ENCODE measurements at regions not wholly inside any gene's neighbourhood (a gene's known extent, or its start where the extent isn't known, plus 50 kb on each side); places are given as distances from the start of the nearest gene placed in this dataset.

GRCh38 chr4:165692082-165692481 lies 181.0 kb upstream of the TLL1 start:
- H3K36me3 Mint-ChIP-seq (ENCODE audit: insufficient read depth in 1 of 3, low read depth in 3 of 3) = peaks cover 0 to 14% (median 4%) of the 10 kb centered on the region in 3 experiments; a peak in 4 of 7 replicates
- TF ChIP-seq, protein P1, sequence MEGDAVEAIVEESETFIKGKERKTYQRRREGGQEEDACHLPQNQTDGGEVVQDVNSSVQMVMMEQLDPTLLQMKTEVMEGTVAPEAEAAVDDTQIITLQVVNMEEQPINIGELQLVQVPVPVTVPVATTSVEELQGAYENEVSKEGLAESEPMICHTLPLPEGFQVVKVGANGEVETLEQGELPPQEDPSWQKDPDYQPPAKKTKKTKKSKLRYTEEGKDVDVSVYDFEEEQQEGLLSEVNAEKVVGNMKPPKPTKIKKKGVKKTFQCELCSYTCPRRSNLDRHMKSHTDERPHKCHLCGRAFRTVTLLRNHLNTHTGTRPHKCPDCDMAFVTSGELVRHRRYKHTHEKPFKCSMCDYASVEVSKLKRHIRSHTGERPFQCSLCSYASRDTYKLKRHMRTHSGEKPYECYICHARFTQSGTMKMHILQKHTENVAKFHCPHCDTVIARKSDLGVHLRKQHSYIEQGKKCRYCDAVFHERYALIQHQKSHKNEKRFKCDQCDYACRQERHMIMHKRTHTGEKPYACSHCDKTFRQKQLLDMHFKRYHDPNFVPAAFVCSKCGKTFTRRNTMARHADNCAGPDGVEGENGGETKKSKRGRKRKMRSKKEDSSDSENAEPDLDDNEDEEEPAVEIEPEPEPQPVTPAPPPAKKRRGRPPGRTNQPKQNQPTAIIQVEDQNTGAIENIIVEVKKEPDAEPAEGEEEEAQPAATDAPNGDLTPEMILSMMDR (conservative IDR thresholded peaks at IDR 0.05) = no peak

More at GRCh38 chr4:165692082-165692481, 181.0 kb upstream of the TLL1 start:
- Histone ChIP-seq H4K5ac (ENCODE audit: insufficient read length, low read depth, low read length) (no peak overlapping the region), H2BK5ac (ENCODE audit: insufficient read length, low read length) (no peak overlapping the region), H2AK5ac (ENCODE audit: insufficient read length, low read length) (no peak overlapping the region), H3K23ac (ENCODE audit: insufficient read length, low read depth, low read length) (no peak overlapping the region), H4K8ac (replicated peaks; ENCODE audit: insufficient read length, low read depth, low read length) (no peak overlapping the region), H3K14ac (ENCODE audit: insufficient read depth, low read length) (no peak overlapping the region), H2BK120ac (ENCODE audit: low read depth, low read length, poor library complexity, severe bottlenecking) (no peak overlapping the region), H4K20me1 (ENCODE audit: control insufficient read depth, insufficient read depth, insufficient read length) (no peaks in the 10 kb centered on the region), H3K23me2 (ENCODE audit: insufficient read length, low read depth, low read length, poor library complexity, severe bottlenecking) (no peaks in the 10 kb centered on the region), H3K4ac (ENCODE audit: low read depth, low read length) (no peak overlapping the region), H4K91ac (ENCODE audit: insufficient read length, low read depth, low read length) (no peak overlapping the region), H3K4me1 (ENCODE audit: insufficient read depth, low read length) (no peaks in the 10 kb centered on the region), H3K27ac (ENCODE audit: insufficient read length, low read depth, low read length) (no peak overlapping the region), H2BK12ac (ENCODE audit: insufficient read length, low read depth, low read length) (no peak overlapping the region), H3K18ac (ENCODE audit: insufficient read length, low read depth, low read length) (no peak overlapping the region), H3K9ac (ENCODE audit: extremely low read depth, insufficient read length, low read length) (no peak overlapping the region), H2AFZ (ENCODE audit: low read length) (no peak overlapping the region), H3T11ph (ENCODE audit: low read length) (no peak overlapping the region), H3K79me2 (ENCODE audit: insufficient read depth, low read length) (no peaks in the 10 kb centered on the region), H2BK20ac (ENCODE audit: low read depth, low read length, poor library complexity, severe bottlenecking) (no peak overlapping the region), H3K9me3 (ENCODE audit: control insufficient read depth, low read depth, low read length) (no peaks in the 10 kb centered on the region), H3K4me2 (ENCODE audit: insufficient read depth, insufficient read length, low read length) (no peak overlapping the region), H2BK15ac (ENCODE audit: low read depth, low read length) (no peak overlapping the region), H3K79me1 (ENCODE audit: insufficient read depth, low read depth, low read length, poor library complexity, severe bottlenecking) (no peaks in the 10 kb centered on the region), H3K56ac (ENCODE audit: insufficient read length, low read depth, low read length) (no peak overlapping the region), H3K27me3 (ENCODE audit: insufficient read depth, low read length) (no peaks in the 10 kb centered on the region)
- WGBS (ENCODE audit: extremely low coverage, insufficient read length, low lambda C conversion rate) = no CpG with 5 or more reads among the region's 3 CpGs
- Mint-ChIP-seq H3K4me3 (no peak overlapping the region), H3K4me1 (peaks cover 0 to 3% of the 10 kb centered on the region in 2 experiments; a peak in 1 of 4 replicates), H3K27ac (no peak overlapping the region), H3K27me3 (ENCODE audit: low read depth) (no peaks in the 10 kb centered on the region), H3K9me3 (peaks cover 2 to 8% of the 10 kb centered on the region in 2 experiments; a peak in 2 of 5 replicates)
- no peak for DNase-seq

Measured in H9 (cell line).